Keratinocyte (primary cell): ENCODE measurements at regions not wholly inside any gene's neighbourhood (a gene's known extent, or its start where the extent isn't known, plus 50 kb on each side); places are given as distances from the start of the nearest gene placed in this dataset.
"Not testable (repeated sequence)": the region's sequence is repeated elsewhere in the genome, so short reads cannot be mapped to it uniquely, and the experiment has no call there.

Experiments
- DNase-seq: peaks from one replicate; pipeline ENCODE4 v3.0.0-alpha.2; 2011; ENCODE audit warnings: low read depth, missing footprints, low spot score
- FAIRE-seq: peaks from 2 replicates; lab custom pipeline; 2011; peaks lifted over from hg19 to GRCh38; lab: Jason Lieb, UNC
- H2AFZ ChIP-seq: 2 replicates; pipeline ENCODE4 v1.6.0; 2012; ENCODE audit warnings: low read length, control low read depth, inconsistent platforms; ENCODE audit not compliant: control insufficient read depth
- H3K27ac ChIP-seq: 2 replicates; pipeline ENCODE4 v1.5.1; 2011; ENCODE audit warnings: low read length; ENCODE audit not compliant: control insufficient read depth, insufficient read depth
- H3K27me3 ChIP-seq: 3 replicates; pipeline ENCODE4 v1.6.0; 2011; ENCODE audit warnings: low read length; ENCODE audit not compliant: control insufficient read depth, insufficient read depth; ENCODE audit errors: extremely low read depth
- H3K36me3 ChIP-seq, 2 experiments: 2 replicates in 1 of 2; 3 replicates in 1 of 2; pipeline ENCODE4 v1.5.1; 2011; ENCODE audit warnings: low read length in 2 of 2, mild to moderate bottlenecking in 1 of 2; ENCODE audit not compliant: control insufficient read depth in 2 of 2, insufficient read depth in 2 of 2; ENCODE audit errors: extremely low read depth in 1 of 2
- H3K4me1 ChIP-seq: 3 replicates; pipeline ENCODE4 v1.5.1; 2011; ENCODE audit warnings: low read length; ENCODE audit not compliant: control insufficient read depth, insufficient read depth; ENCODE audit errors: extremely low read depth
- H3K4me2 ChIP-seq: 3 replicates; pipeline ENCODE4 v1.6.0; 2011; ENCODE audit warnings: low read depth, low read length; ENCODE audit not compliant: control insufficient read depth, insufficient read depth; ENCODE audit errors: extremely low read depth
- H3K4me3 ChIP-seq, 3 experiments: fragments of 200-600 bp in 1 of 3; sonication (generic) in 1 of 3; 2 replicates in 2 of 3; 3 replicates in 1 of 3; pipeline ENCODE4 v1.5.1; 2011 to 2016; ENCODE audit warnings: low read length in 3 of 3, mild to moderate bottlenecking in 3 of 3, control low read depth in 2 of 3, inconsistent platforms in 1 of 3, low read depth in 1 of 3, mixed read lengths in 1 of 3, mixed run types in 1 of 3, moderate library complexity in 1 of 3; ENCODE audit not compliant: control insufficient read depth in 2 of 3, insufficient read depth in 2 of 3; ENCODE audit errors: extremely low read depth in 1 of 3
- H3K79me2 ChIP-seq: 2 replicates; pipeline ENCODE4 v1.6.0; 2012; ENCODE audit warnings: low read length; ENCODE audit not compliant: control insufficient read depth, insufficient read depth
- H3K9ac ChIP-seq: 3 replicates; pipeline ENCODE4 v1.6.0; 2011; ENCODE audit warnings: low read length; ENCODE audit not compliant: control insufficient read depth, insufficient read depth; ENCODE audit errors: extremely low read depth
- H3K9me1 ChIP-seq: 3 replicates; pipeline ENCODE4 v1.6.0; 2011; ENCODE audit warnings: low read length; ENCODE audit not compliant: control insufficient read depth, insufficient read depth; ENCODE audit errors: extremely low read depth
- H3K9me3 ChIP-seq: 2 replicates; pipeline ENCODE4 v1.5.1; 2012; ENCODE audit warnings: low read depth, low read length; ENCODE audit not compliant: control insufficient read depth
- H4K20me1 ChIP-seq: 3 replicates; pipeline ENCODE4 v1.6.0; 2011; ENCODE audit warnings: low read length; ENCODE audit not compliant: control insufficient read depth, insufficient read depth; ENCODE audit errors: extremely low read depth
- EZH2 ChIP-seq: IDR thresholded peaks from one replicate; pipeline ENCODE4 v1.6.1; 2012; ENCODE audit warnings: inconsistent platforms, mild to moderate bottlenecking, low read length, moderate library complexity
- dilution Hi-C: fragments of 300-500 bp; cut with MboI; formaldehyde crosslinking; loops from one replicate; pipeline ENCODE4 v1.7.0; 2020; ENCODE audit warnings: low sequenced_read_pairs; ENCODE audit not compliant: extremely low pct_ligation_motif_present
- TF ChIP-seq, protein P1 (sequence below), 3 experiments: IDR thresholded peaks in 1 of 3; conservative IDR thresholded peaks in 1 of 3; optimal IDR thresholded peaks in 1 of 3; 2 replicates in 2 of 3; 3 replicates in 1 of 3; pipeline versions ENCODE3 to v1.5.1; 2011; ENCODE audit warnings: low read length in 3 of 3, mild to moderate bottlenecking in 3 of 3, moderate library complexity in 2 of 3, control low read depth in 1 of 3, inconsistent platforms in 1 of 3; ENCODE audit not compliant: insufficient read depth in 2 of 3; ENCODE audit errors: extremely low read depth in 1 of 3

DNA sequence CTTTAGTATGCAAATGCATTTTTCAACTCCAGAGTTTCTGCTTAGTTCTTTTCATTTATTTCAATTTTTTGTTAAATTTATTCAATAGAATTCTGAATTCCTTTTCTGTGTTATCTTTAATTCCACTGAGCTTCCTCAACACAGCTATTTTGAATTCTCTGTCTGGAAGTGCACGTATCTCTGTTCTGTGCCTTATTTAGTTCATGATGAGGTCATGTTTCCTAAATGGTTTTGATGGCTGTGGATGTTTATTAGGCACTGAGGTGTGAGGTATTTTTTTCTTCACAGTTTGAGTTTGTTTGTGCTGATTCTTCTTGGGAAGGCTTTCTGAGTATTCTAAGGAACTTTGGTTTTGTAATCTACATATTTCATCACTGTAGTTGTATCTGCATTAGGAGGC lies 2042.8 kb upstream of the RAG2 start:
- DNase-seq (no peak), FAIRE-seq (no peak)
- H3K4me3 ChIP-seq = no peak overlapping the region
- no peak overlapping the region for H3K27ac ChIP-seq
- H3K36me3 ChIP-seq = no peaks in the 10 kb centered on the region
- no peaks in the 10 kb centered on the region for H3K27me3 ChIP-seq
- dilution Hi-C loops = no loop called here
- H3K9me3 ChIP-seq = peaks cover 2% of the 10 kb centered on the region
- no peaks in the 10 kb centered on the region for H3K4me1 ChIP-seq
- H3K4me2 ChIP-seq = no peak overlapping the region
- no peaks in the 10 kb centered on the region for H3K79me2 ChIP-seq
- TF ChIP-seq EZH2 = no peak
- TF ChIP-seq, protein P1, sequence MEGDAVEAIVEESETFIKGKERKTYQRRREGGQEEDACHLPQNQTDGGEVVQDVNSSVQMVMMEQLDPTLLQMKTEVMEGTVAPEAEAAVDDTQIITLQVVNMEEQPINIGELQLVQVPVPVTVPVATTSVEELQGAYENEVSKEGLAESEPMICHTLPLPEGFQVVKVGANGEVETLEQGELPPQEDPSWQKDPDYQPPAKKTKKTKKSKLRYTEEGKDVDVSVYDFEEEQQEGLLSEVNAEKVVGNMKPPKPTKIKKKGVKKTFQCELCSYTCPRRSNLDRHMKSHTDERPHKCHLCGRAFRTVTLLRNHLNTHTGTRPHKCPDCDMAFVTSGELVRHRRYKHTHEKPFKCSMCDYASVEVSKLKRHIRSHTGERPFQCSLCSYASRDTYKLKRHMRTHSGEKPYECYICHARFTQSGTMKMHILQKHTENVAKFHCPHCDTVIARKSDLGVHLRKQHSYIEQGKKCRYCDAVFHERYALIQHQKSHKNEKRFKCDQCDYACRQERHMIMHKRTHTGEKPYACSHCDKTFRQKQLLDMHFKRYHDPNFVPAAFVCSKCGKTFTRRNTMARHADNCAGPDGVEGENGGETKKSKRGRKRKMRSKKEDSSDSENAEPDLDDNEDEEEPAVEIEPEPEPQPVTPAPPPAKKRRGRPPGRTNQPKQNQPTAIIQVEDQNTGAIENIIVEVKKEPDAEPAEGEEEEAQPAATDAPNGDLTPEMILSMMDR (optimal IDR thresholded peaks at IDR 0.05 in 1 of 3, IDR thresholded peaks at IDR 0.05 in 1 of 3, conservative IDR thresholded peaks at IDR 0.05 in 1 of 3; ENCODE audit: extremely low read depth in 1 of 3, insufficient read depth in 2 of 3, low read length in 3 of 3) = no peak
- no peak overlapping the region for H2AFZ ChIP-seq
- H3K9me1 ChIP-seq = no peaks in the 10 kb centered on the region
- H4K20me1 ChIP-seq = no peaks in the 10 kb centered on the region
- no peak overlapping the region for H3K9ac ChIP-seq

DNA sequence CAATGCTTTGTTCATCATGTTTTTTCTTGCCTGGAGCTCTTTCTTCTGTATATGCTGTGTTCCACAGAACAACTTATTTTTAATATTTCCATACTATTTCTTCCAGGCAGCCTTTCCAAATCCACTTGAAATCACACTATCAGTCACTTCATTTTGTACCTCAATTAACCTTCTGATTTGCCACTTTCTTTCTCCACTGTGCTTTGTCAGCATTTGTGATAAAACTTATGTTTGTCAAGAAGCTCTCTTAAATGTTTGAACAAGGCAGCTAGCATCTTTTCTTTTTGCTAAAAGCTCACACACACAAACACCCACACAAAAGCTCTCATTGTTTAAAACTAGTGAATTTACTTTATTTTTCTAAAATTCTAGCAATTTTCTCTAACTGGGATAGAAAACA lies 2014.7 kb upstream of the RAG2 start:
- H3K79me2 ChIP-seq = no peaks in the 10 kb centered on the region
- no peak overlapping the region for H3K9ac ChIP-seq
- H3K36me3 ChIP-seq = no peaks in the 10 kb centered on the region
- FAIRE-seq (no peak), DNase-seq (no peak)
- H4K20me1 ChIP-seq = no peaks in the 10 kb centered on the region
- H3K4me2 ChIP-seq = no peak overlapping the region
- H2AFZ ChIP-seq = no peak overlapping the region
- no peak overlapping the region for H3K27ac ChIP-seq
- no peak for TF ChIP-seq EZH2
- TF ChIP-seq, protein P1 (optimal IDR thresholded peaks at IDR 0.05 in 1 of 3, IDR thresholded peaks at IDR 0.05 in 1 of 3, conservative IDR thresholded peaks at IDR 0.05 in 1 of 3; ENCODE audit: extremely low read depth in 1 of 3, insufficient read depth in 2 of 3, low read length in 3 of 3) = no peak
- H3K4me1 ChIP-seq = no peaks in the 10 kb centered on the region
- no peaks in the 10 kb centered on the region for H3K27me3 ChIP-seq
- no peaks in the 10 kb centered on the region for H3K9me1 ChIP-seq
- H3K9me3 ChIP-seq = no peaks in the 10 kb centered on the region
- dilution Hi-C loops = no loop called here
- no peak overlapping the region for H3K4me3 ChIP-seq

DNA sequence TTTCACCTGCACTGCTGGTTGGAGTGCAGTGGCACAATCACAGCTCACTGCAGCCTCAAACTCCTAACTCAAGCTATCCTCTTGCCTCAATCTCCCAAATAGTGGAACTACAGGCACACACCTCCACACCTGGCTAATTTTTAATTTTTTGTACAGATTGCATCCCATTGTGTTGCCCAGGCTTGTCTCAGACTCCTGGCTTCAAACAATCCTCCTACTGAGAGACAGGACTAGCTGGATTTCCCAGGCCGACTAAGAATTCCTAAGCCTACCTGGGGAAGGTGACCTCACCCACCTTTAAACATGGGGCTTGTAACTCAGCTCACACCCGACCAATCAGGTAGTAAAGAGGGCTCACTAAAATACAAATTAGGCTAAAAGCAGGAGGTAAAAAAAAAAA lies 2003.3 kb upstream of the RAG2 start:
- H3K4me3 ChIP-seq, H4K20me1 ChIP-seq, FAIRE-seq, DNase-seq, dilution Hi-C loops, H2AFZ ChIP-seq, H3K27ac ChIP-seq, H3K4me2 ChIP-seq, H3K9me3 ChIP-seq, H3K79me2 ChIP-seq, H3K27me3 ChIP-seq, H3K4me1 ChIP-seq, H3K36me3 ChIP-seq, H3K9me1 ChIP-seq, H3K9ac ChIP-seq: not testable (repeated sequence)
